Limb (tissue), 2 donors: ENCODE measurements at regions not wholly inside any gene's neighbourhood (a gene's known extent, or its start where the extent isn't known, plus 50 kb on each side); places are given as distances from the start of the nearest gene placed in this dataset.

ENCODE experiments used
- DNase-seq, 2 donors: peaks; one replicate each; pipeline ENCODE4 v3.0.0-alpha.2; 2016; ENCODE audit errors: extremely low spot score in 2 of 2

- no peak for DNase-seq
Measured at GRCh38 chr1:177346790-177347359, 176.1 kb downstream of the BRINP2 start.

GRCh38 chr1:177343445-177343844, 172.7 kb downstream of the BRINP2 start:
- no peak for DNase-seq

- no peak for DNase-seq
Measured at GRCh38 chr1:177341773-177342172, 171.0 kb downstream of the BRINP2 start.

GRCh38 chr1:177340601-177341067, 169.9 kb downstream of the BRINP2 start:
- DNase-seq = peak; percentile 51 to 70

- DNase-seq = no peak
Measured at GRCh38 chr1:177338376-177338775, 167.6 kb downstream of the BRINP2 start.

GRCh38 chr1:177334903-177335302, 164.1 kb downstream of the BRINP2 start:
- no peak for DNase-seq

GRCh38 chr1:177333936-177334595, 163.3 kb downstream of the BRINP2 start:
- peak in 1 of 2 donors; percentile 50 for DNase-seq
